ENCODE measurements at regions not wholly inside any gene's neighbourhood (a gene's known extent, or its start where the extent isn't known, plus 50 kb on each side); places are given as distances from the start of the nearest gene placed in this dataset.

GRCh38 chr7:124651136-124651535 is 114.5 kb downstream of the GPR37 start:
- ATAC-seq (no peak), DNase-seq (no peak)
- TF ChIP-seq, protein P1, sequence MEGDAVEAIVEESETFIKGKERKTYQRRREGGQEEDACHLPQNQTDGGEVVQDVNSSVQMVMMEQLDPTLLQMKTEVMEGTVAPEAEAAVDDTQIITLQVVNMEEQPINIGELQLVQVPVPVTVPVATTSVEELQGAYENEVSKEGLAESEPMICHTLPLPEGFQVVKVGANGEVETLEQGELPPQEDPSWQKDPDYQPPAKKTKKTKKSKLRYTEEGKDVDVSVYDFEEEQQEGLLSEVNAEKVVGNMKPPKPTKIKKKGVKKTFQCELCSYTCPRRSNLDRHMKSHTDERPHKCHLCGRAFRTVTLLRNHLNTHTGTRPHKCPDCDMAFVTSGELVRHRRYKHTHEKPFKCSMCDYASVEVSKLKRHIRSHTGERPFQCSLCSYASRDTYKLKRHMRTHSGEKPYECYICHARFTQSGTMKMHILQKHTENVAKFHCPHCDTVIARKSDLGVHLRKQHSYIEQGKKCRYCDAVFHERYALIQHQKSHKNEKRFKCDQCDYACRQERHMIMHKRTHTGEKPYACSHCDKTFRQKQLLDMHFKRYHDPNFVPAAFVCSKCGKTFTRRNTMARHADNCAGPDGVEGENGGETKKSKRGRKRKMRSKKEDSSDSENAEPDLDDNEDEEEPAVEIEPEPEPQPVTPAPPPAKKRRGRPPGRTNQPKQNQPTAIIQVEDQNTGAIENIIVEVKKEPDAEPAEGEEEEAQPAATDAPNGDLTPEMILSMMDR (IDR thresholded peaks at IDR 0.05), result no peak
- no peak for TF ChIP-seq POLR2A (IDR thresholded peaks at IDR 0.05)
- H3K27ac ChIP-seq, result no peak overlapping the region
- no peak overlapping the region for H3K4me3 ChIP-seq
- H3K4me1 ChIP-seq, result no peaks in the 10 kb centered on the region
- H3K27me3 ChIP-seq, result no peaks in the 10 kb centered on the region
- no peaks in the 10 kb centered on the region for H3K36me3 ChIP-seq
- WGBS, 4 donors, result 73 to 89% (median 78%) methylated on average over 4 of the region's 4 CpGs
- intact Hi-C loops (cut with DNase I), result no loop called here
- no peaks in the 10 kb centered on the region for H3K9me3 ChIP-seq

- 65 to 72% (median 69%) methylated on average over 4 of the region's 4 CpGs for WGBS, 4 donors
- peak overlapping the region in 1 of 12 donors; percentile 19 for H3K4me3 ChIP-seq
Measured at GRCh38 chr7:124649397-124650014, 116.1 kb downstream of the GPR37 start.

GRCh38 chr7:124647630-124648306 is 117.8 kb downstream of the GPR37 start:
- Histone ChIP-seq H3K4me3 (no peak overlapping the region), H3K9me3 (no peaks in the 10 kb centered on the region), H3K36me3 (no peaks in the 10 kb centered on the region), H3K27ac (no peak overlapping the region), H3K4me1 (no peaks in the 10 kb centered on the region), H3K27me3 (no peaks in the 10 kb centered on the region)
- intact Hi-C loops (cut with DNase I), result no loop called here
- TF ChIP-seq POLR2A (IDR thresholded peaks at IDR 0.05), result no peak
- TF ChIP-seq, protein P1 (IDR thresholded peaks at IDR 0.05), result no peak
- DNase-seq (no peak), ATAC-seq (no peak)

More at GRCh38 chr7:124649397-124650014, 116.1 kb downstream of the GPR37 start:
- no peaks in the 10 kb centered on the region for H3K4me1 ChIP-seq
- no peak for ATAC-seq
- TF ChIP-seq, protein P1 (IDR thresholded peaks at IDR 0.05), result no peak
- no peak for TF ChIP-seq POLR2A (IDR thresholded peaks at IDR 0.05)
- intact Hi-C loops (cut with DNase I), result no loop called here
- no peaks in the 10 kb centered on the region for H3K27me3 ChIP-seq
- H3K27ac ChIP-seq, result no peak overlapping the region
- H3K36me3 ChIP-seq, result no peaks in the 10 kb centered on the region
- no peak for DNase-seq
- H3K9me3 ChIP-seq, result no peaks in the 10 kb centered on the region

DNA sequence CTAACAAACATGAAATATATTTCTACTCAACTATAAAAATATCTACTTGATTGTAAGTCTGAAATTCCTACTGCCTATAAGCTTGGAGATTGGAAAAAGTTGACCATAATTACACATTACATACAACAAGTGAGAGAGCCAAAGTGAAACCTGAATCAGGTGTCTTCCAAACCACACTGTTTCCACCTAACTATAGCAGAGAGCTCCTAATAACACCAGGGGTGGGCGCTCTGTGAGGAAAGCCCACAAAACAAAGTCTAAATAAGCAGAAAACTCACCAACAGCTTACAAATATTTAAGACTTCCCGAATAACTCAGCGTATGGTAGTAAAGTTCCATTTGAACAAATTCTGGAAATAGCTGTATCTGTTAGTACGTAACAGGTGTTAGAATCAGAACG is 119.9 kb downstream of the GPR37 start:
- DNase-seq, result no peak
- no peak overlapping the region for H3K4me3 ChIP-seq
- H3K36me3 ChIP-seq, result no peaks in the 10 kb centered on the region
- ATAC-seq, result no peak
- intact Hi-C loops (cut with DNase I), result no loop called here
- TF ChIP-seq, protein P1 (IDR thresholded peaks at IDR 0.05), result no peak
- no peak for TF ChIP-seq POLR2A (IDR thresholded peaks at IDR 0.05)
- WGBS, 4 donors, result 85 to 93% (median 90%) methylated on average over 5 of the region's 5 CpGs
- no peaks in the 10 kb centered on the region for H3K27me3 ChIP-seq
- H3K4me1 ChIP-seq, result no peaks in the 10 kb centered on the region
- no peaks in the 10 kb centered on the region for H3K9me3 ChIP-seq
- H3K27ac ChIP-seq, result no peak overlapping the region
